H1 (cell line): ENCODE measurements at regions not wholly inside any gene's neighbourhood (a gene's known extent, or its start where the extent isn't known, plus 50 kb on each side); places are given as distances from the start of the nearest gene placed in this dataset.

Experiments used
- CTCF ChIA-PET: fragments of 300-600 bp; sonication (Branson Sonifier 250); formaldehyde crosslinking; loops from one replicate; lab custom pipeline; 2021; ENCODE audit not compliant: partially characterized antibody; lab: Charles Lee
- POLR2A ChIA-PET: fragments of 300-600 bp; sonication (Branson Sonifier 250); formaldehyde crosslinking; loops from one replicate; lab custom pipeline; 2021; ENCODE audit warnings: inconsistent platforms; ENCODE audit not compliant: partially characterized antibody; lab: Charles Lee
- DNase-seq, 2 experiments: peaks; one replicate each; pipeline versions ENCODE4 v3.0.0 to v3.0.0-alpha.2; 2010 to 2022; ENCODE audit warnings: low spot score in 2 of 2, low read depth in 1 of 2, mixed read lengths in 1 of 2
- FAIRE-seq: peaks from 2 replicates; lab custom pipeline; 2011; peaks lifted over from hg19 to GRCh38; lab: Jason Lieb, UNC
- H2AFZ ChIP-seq: 2 replicates; pipeline ENCODE4 v1.8.1; 2012; ENCODE audit warnings: low read length, inconsistent platforms
- H2AK5ac ChIP-seq: 2 replicates; pipeline ENCODE4 v1.6.1; 2013; ENCODE audit warnings: low read depth, low read length
- H2BK120ac ChIP-seq: replicated peaks from 2 replicates; pipeline ENCODE3; 2013; ENCODE audit warnings: low read depth, low read length, inconsistent platforms
- H2BK12ac ChIP-seq: 2 replicates; pipeline ENCODE4 v1.6.1; 2013; ENCODE audit warnings: low read depth, low read length
- H2BK15ac ChIP-seq: 2 replicates; pipeline ENCODE4 v1.6.1; 2013; ENCODE audit warnings: low read length
- H2BK20ac ChIP-seq: 2 replicates; pipeline ENCODE4 v1.6.1; 2013; ENCODE audit warnings: low read length
- H2BK5ac ChIP-seq: 2 replicates; pipeline ENCODE4 v1.6.1; 2013; ENCODE audit warnings: low read depth, low read length
- H3K14ac ChIP-seq: 2 replicates; pipeline ENCODE4 v1.6.1; 2013; ENCODE audit warnings: inconsistent platforms; ENCODE audit not compliant: insufficient read length
- H3K18ac ChIP-seq: 2 replicates; pipeline ENCODE4 v1.6.1; 2013; ENCODE audit warnings: low read length; ENCODE audit errors: extremely low read depth
- H3K23ac ChIP-seq: 2 replicates; pipeline ENCODE4 v1.6.1; 2013; ENCODE audit warnings: inconsistent platforms; ENCODE audit not compliant: insufficient read length
- H3K23me2 ChIP-seq: 2 replicates; pipeline ENCODE4 v1.6.1; 2013; ENCODE audit warnings: low read depth, low read length
- H3K27ac ChIP-seq: 2 replicates; pipeline ENCODE4 v1.6.1; 2011; ENCODE audit warnings: low read depth, low read length, inconsistent platforms
- H3K27me3 ChIP-seq, 4 experiments: replicated peaks in 1 of 4; 1 replicate in 1 of 4; 2 replicates in 3 of 4; pipeline versions ENCODE4 v1.6.1 to v1.8.1; 2011 to 2013; ENCODE audit warnings: low read length in 3 of 4, mild to moderate bottlenecking in 3 of 4, inconsistent platforms in 2 of 4, mixed read lengths in 2 of 4, moderate library complexity in 1 of 4; ENCODE audit not compliant: control insufficient read depth in 3 of 4, insufficient read depth in 3 of 4; ENCODE audit errors: extremely low read depth in 1 of 4
- H3K36me3 ChIP-seq, 4 experiments: 2 replicates each; pipeline versions ENCODE4 v1.6.1 to v1.8.1; 2011 to 2013; ENCODE audit warnings: mild to moderate bottlenecking in 4 of 4, low read length in 3 of 4, moderate library complexity in 2 of 4, control low read depth in 1 of 4, inconsistent platforms in 1 of 4; ENCODE audit not compliant: insufficient read depth in 4 of 4, control insufficient read depth in 2 of 4
- H3K4ac ChIP-seq: replicated peaks from 2 replicates; pipeline ENCODE3; 2013; ENCODE audit warnings: low read length, low read depth, mixed read lengths, inconsistent platforms; ENCODE audit not compliant: insufficient read length
- H3K4me1 ChIP-seq, 4 experiments: replicated peaks in 1 of 4; 1 replicate in 1 of 4; 2 replicates in 3 of 4; pipeline versions ENCODE4 v1.6.1 to v1.8.1; 2011 to 2013; ENCODE audit warnings: low read length in 3 of 4, inconsistent platforms in 2 of 4, mixed read lengths in 1 of 4; ENCODE audit not compliant: insufficient read depth in 4 of 4, control insufficient read depth in 3 of 4
- H3K4me2 ChIP-seq, 2 experiments: 2 replicates each; pipeline versions ENCODE4 v1.6.1 to v1.8.1; 2011 to 2013; ENCODE audit warnings: low read depth in 2 of 2, low read length in 2 of 2, control low read depth in 1 of 2, inconsistent platforms in 1 of 2, mild to moderate bottlenecking in 1 of 2; ENCODE audit not compliant: insufficient read depth in 1 of 2
- H3K4me3 ChIP-seq, 4 experiments: fragments of 200-600, 300-600 bp in 1 of 4; sonication (generic), shearing (Covaris generic), sonication (Bioruptor Twin) in 1 of 4; 2 replicates each; pipeline versions ENCODE4 v1.5.1 to v1.8.1; 2011 to 2016; ENCODE audit warnings: low read length in 4 of 4, low read depth in 3 of 4, control low read depth in 2 of 4, inconsistent platforms in 2 of 4, mild to moderate bottlenecking in 2 of 4, mixed read lengths in 1 of 4, moderate library complexity in 1 of 4; ENCODE audit not compliant: insufficient read depth in 2 of 4; ENCODE audit errors: extremely low read depth in 1 of 4
- H3K56ac ChIP-seq: replicated peaks from 2 replicates; pipeline ENCODE3; 2013; ENCODE audit warnings: low read depth, mild to moderate bottlenecking, mixed read lengths, low read length, inconsistent platforms; ENCODE audit not compliant: insufficient read length
- H3K79me1 ChIP-seq: 2 replicates; pipeline ENCODE4 v1.6.1; 2013; ENCODE audit warnings: low read depth, low read length, control low read depth
- H3K79me2 ChIP-seq, 2 experiments: 2 replicates each; pipeline versions ENCODE4 v1.6.1 to v1.8.1; 2012 to 2013; ENCODE audit warnings: low read length in 2 of 2, mild to moderate bottlenecking in 2 of 2, inconsistent platforms in 1 of 2; ENCODE audit not compliant: insufficient read depth in 2 of 2, control insufficient read depth in 1 of 2
- H3K9ac ChIP-seq, 4 experiments: replicated peaks in 1 of 4; 1 replicate in 1 of 4; 2 replicates in 3 of 4; pipeline versions ENCODE4 v1.6.1 to v1.8.1; 2011 to 2013; ENCODE audit warnings: low read depth in 3 of 4, low read length in 3 of 4, control low read depth in 2 of 4, mild to moderate bottlenecking in 2 of 4, moderate library complexity in 2 of 4, inconsistent platforms in 1 of 4; ENCODE audit errors: extremely low read depth in 1 of 4
- H3K9me3 ChIP-seq, 2 experiments: 2 replicates each; pipeline versions ENCODE4 v1.6.1 to v1.8.1; 2012 to 2013; ENCODE audit warnings: mild to moderate bottlenecking in 2 of 2, moderate library complexity in 2 of 2, control low read depth in 1 of 2, inconsistent platforms in 1 of 2, low read depth in 1 of 2, low read length in 1 of 2, mixed read lengths in 1 of 2; ENCODE audit not compliant: insufficient read depth in 2 of 2
- H4K20me1 ChIP-seq, 2 experiments: replicated peaks in 1 of 2; 2 replicates each; pipeline versions ENCODE3 to v1.8.1; 2011 to 2013; ENCODE audit warnings: inconsistent platforms in 2 of 2, low read length in 2 of 2, mild to moderate bottlenecking in 1 of 2; ENCODE audit not compliant: insufficient read depth in 2 of 2, control insufficient read depth in 1 of 2
- H4K5ac ChIP-seq: 2 replicates; pipeline ENCODE4 v1.6.1; 2013; ENCODE audit warnings: low read length, low read depth, mixed read lengths, inconsistent platforms; ENCODE audit not compliant: insufficient read length
- H4K8ac ChIP-seq: 2 replicates; pipeline ENCODE4 v1.8.0; 2013; ENCODE audit warnings: mild to moderate bottlenecking, moderate library complexity, low read length, inconsistent platforms; ENCODE audit not compliant: insufficient read depth; ENCODE audit errors: extremely low read depth
- H4K91ac ChIP-seq: replicated peaks from 2 replicates; pipeline ENCODE3; 2013; ENCODE audit warnings: low read length, mixed read lengths, inconsistent platforms; ENCODE audit not compliant: insufficient read length
- ATF3 ChIP-seq: IDR thresholded peaks from 2 replicates; pipeline ENCODE4 v1.6.1; 2011; ENCODE audit warnings: low read depth, mild to moderate bottlenecking, low read length; ENCODE audit not compliant: insufficient read depth
- BACH1 ChIP-seq: IDR thresholded peaks from 2 replicates; pipeline ENCODE4 v1.6.1; 2012; ENCODE audit warnings: low read length, improper control_type of control experiment
- BRCA1 ChIP-seq: IDR thresholded peaks from 2 replicates; pipeline ENCODE4 v1.6.1; 2012; ENCODE audit warnings: low read depth, low read length, improper control_type of control experiment
- HDAC6 ChIP-seq: IDR thresholded peaks from one replicate; pipeline ENCODE4 v1.7.1; 2012; ENCODE audit warnings: low read depth, mild to moderate bottlenecking, inconsistent platforms, low read length, moderate library complexity
- POLR2A ChIP-seq, 2 experiments: IDR thresholded peaks; 1 replicate in 1 of 2; 2 replicates in 1 of 2; pipeline ENCODE4 v1.6.1; 2011; ENCODE audit warnings: low read depth in 2 of 2, low read length in 2 of 2, mild to moderate bottlenecking in 2 of 2; ENCODE audit errors: control extremely low read depth in 1 of 2
- SIN3A ChIP-seq, 2 experiments: IDR thresholded peaks in 1 of 2; conservative IDR thresholded peaks in 1 of 2; 2 replicates each; pipeline ENCODE4 v1.6.1; 2011 to 2012; ENCODE audit warnings: low read length in 2 of 2, improper control_type of control experiment in 1 of 2, low read depth in 1 of 2, mild to moderate bottlenecking in 1 of 2
- SP1 ChIP-seq: IDR thresholded peaks from 2 replicates; pipeline ENCODE4 v1.6.1; 2011; ENCODE audit warnings: low read depth, low read length
- WGBS, 2 experiments: shearing (Covaris generic) in 1 of 2; methylation state at CpG; one replicate each; pipeline versions ENCODE4 v1.1.6 to v1.1.7; 2013 to 2015; ENCODE audit warnings: low lambda C conversion rate in 2 of 2, mixed read lengths in 2 of 2, inconsistent platforms in 1 of 2, low coverage in 1 of 2, missing lambda C conversion rate in 1 of 2; ENCODE audit not compliant: insufficient replicate concordance in 2 of 2, insufficient coverage in 1 of 2, insufficient read length in 1 of 2; ENCODE audit errors: extremely low coverage in 1 of 2, missing lambda C conversion rate in 1 of 2; 5-methylcytosine and 5-hydroxymethylcytosine counted together

DNA sequence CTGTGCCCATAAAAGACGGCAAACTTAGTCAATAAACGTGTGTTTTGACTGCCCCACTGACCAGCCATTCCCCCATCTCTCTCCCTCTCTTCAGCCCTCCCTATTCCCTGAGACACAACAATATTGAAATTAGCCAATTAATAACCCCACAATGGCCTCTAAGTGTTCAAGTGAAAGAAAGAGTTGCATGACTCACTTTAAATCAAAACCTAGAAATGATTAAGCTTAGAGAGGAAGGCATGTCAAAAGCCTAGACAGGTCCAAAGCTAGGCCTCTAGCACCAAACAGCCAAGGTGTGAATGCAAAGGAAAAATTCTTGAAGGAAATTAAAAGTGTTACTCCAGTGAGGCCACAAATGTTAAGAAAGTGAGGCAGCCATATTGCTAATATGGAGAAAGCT is 261.6 kb upstream of the TBX18 start:
- H3K27me3 ChIP-seq: no peaks in the 10 kb centered on the region
- H4K8ac ChIP-seq: no peak overlapping the region
- H2BK15ac ChIP-seq: no peak overlapping the region
- H2AK5ac ChIP-seq: no peak overlapping the region
- ChIA-PET CTCF (no interaction called here), POLR2A (no interaction called here)
- no peak overlapping the region for H2BK20ac ChIP-seq
- no peak overlapping the region for H3K9ac ChIP-seq
- no peak overlapping the region for H3K4me3 ChIP-seq
- DNase-seq: no peak
- H3K27ac ChIP-seq: no peak overlapping the region
- no peak overlapping the region for H2BK120ac ChIP-seq
- no peak overlapping the region for H4K91ac ChIP-seq
- H2BK5ac ChIP-seq: no peak overlapping the region
- H3K4ac ChIP-seq: no peak overlapping the region
- H3K4me2 ChIP-seq: no peak overlapping the region
- no peak overlapping the region for H3K56ac ChIP-seq
- no peaks in the 10 kb centered on the region for H3K79me1 ChIP-seq
- H3K14ac ChIP-seq: no peak overlapping the region
- no peak overlapping the region for H3K23ac ChIP-seq
- peaks cover 0 to 3% of the 10 kb centered on the region in 2 experiments; a peak in 1 of 4 replicates for H3K9me3 ChIP-seq
- no peak overlapping the region for H2BK12ac ChIP-seq
- H2AFZ ChIP-seq: no peak overlapping the region
- no peaks in the 10 kb centered on the region for H3K23me2 ChIP-seq
- no peak overlapping the region for H3K18ac ChIP-seq
- TF ChIP-seq ATF3 (no peak), POLR2A (IDR thresholded peaks at IDR 0.05; ENCODE audit: control extremely low read depth in 1 of 2, low read depth in 2 of 2, low read length in 2 of 2) (no peak), HDAC6 (no peak), SIN3A (conservative IDR thresholded peaks at IDR 0.05 in 1 of 2, IDR thresholded peaks at IDR 0.05 in 1 of 2; ENCODE audit: low read depth in 1 of 2, low read length in 2 of 2) (no peak), BACH1 (no peak), BRCA1 (no peak), SP1 (no peak)
- TF ChIP-seq, all 59 proteins: peak for 0
- H4K5ac ChIP-seq: no peak overlapping the region
- H3K36me3 ChIP-seq: no peaks in the 10 kb centered on the region
- 90% methylated on average over 2 of the region's 2 CpGs; no CpG with 5 or more reads in 1 of the 2 experiments for WGBS, 2 experiments
- H3K4me1 ChIP-seq: no peaks in the 10 kb centered on the region
- H3K79me2 ChIP-seq: no peaks in the 10 kb centered on the region
- FAIRE-seq: no peak
- H4K20me1 ChIP-seq: no peaks in the 10 kb centered on the region
